GM18511 (cell line): ENCODE measurements at regions not wholly inside any gene's neighbourhood (a gene's known extent, or its start where the extent isn't known, plus 50 kb on each side); places are given as distances from the start of the nearest gene placed in this dataset.
"Not testable (repeated sequence)": the region's sequence is repeated elsewhere in the genome, so short reads cannot be mapped to it uniquely, and the experiment has no call there.

Experiments
- ATAC-seq: cut with Tn5 transposase; IDR thresholded peaks from one replicate; pipeline ENCODE4 v1.9.1; 2021; ENCODE audit warnings: mild to moderate bottlenecking, moderate library complexity; ENCODE audit not compliant: unreplicated experiment

DNA sequence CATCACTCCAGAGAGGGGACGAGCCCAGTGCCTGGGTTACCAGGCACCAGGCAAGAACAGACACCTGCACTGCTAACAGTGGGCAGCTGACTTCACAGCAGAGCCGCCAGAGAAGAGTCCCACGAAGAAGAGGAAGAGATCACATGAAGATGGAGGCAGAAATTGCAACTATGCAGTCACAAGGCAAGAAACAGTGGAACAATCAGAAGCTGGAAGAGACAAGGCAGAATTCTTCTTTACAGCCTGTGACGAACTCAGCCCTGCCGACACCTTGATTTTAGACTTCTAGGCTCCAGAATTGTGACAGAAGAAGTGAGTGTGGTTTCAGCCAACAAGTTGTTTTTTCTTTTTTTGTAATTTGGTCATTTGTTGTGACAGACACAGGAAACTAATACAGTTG, 59.2 kb downstream of the IL12A start:
- no peak for ATAC-seq

DNA sequence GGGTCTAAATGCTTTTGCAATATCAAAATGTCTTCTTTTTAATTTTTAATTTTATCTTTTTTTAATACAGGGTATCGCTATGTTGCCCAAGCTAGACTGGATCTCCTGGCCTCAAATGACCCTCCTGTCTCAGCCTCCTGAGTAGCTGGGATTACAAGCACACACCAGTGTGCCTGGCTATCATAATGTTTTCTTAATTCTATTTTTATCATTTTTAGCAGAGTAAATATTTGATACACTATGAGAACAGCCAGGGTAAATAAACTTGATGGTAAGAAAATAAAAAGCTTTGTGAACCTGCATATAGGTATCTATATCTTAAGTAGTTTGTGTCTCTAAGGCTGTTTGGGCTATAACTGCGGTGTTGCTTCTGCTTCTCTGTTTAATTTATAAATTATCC, 60.4 kb downstream of the IL12A start:
- no peak for ATAC-seq

DNA sequence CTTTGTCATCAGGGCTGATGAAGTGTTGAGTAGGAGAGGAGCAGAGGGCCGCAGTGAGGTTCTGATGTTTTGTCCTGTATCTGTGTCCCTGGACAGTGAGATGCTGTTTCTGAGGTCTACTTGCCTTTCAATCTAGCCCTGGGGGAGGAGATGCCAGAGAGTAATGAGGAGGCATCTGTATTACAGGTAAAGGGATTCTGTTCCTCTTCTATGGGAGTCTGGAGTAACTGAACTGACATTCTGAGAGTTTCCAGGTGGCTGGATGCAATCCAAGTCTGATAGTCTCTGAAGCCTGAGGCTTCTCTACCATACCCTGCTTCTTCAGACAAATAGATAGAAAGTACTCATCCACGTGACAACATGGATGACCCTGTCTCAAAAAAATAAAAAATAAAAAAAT, 60.9 kb downstream of the IL12A start:
- ATAC-seq = no peak

DNA sequence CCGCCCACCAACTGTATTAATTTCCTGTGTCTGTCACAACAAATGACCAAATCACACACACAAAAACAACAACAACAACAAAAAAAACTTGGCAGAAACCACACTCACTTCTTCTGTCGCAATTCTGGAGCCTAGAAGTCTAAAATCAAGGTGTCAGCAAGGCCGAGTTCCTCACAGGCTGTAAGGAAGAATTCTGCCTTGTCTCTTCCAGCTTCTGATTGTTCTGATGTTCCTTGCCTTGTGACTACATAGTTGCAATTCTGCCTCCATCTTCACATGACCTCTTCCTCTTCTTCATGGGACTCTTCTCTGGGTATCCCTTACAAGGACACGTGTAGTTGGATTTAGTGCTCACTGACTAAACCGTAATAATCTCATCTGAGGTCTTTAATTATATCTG, 61.4 kb downstream of the IL12A start:
- no peak for ATAC-seq

DNA sequence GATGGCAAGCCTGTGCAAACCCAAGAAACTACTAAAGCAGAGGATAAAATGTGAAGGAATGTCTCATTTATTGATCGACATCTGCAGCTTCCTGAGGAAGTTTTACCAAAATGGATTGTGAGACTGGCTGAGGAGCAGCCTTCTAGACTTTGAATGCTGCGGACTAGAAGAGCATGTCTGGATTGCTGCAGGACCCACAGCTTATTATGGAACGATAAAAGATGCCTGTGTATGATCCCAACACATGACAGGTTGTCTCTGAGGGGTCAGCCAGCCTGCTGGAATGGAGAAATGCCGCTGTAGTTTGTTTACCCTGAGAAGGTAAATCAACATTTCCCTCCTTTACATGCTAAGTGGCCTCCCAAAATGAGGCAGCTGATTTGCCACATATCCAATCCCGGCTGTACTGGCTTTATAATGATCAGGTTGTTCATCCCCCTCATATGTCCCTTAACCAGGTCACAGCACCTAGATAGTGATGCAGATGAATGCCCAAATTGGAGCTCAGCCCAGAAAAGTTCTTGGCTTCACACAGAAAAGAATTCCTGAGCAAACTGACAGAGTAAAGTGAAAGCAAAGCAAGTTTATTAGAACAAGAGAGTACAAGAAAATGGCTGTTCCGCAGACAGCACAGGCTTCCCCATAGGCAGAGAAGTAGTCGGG, 63.9 kb downstream of the IL12A start:
- ATAC-seq = no peak

DNA sequence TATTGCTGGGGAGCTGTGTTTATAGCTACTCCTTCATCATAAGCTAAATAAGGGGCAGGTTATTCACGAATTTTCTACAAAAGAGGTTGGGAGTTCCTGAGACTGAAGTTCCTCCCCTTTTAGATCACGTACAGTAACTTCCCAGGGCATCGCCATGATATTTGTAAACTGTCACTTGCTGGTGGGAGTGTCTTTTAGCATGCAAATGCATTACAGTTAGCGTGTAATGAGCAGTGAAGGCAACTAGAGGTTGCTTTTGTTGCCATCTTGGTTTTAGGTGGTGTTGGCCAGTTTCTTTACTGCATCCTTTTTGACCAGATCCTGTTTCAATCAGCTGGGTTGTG, 64.4 kb downstream of the IL12A start:
- no peak for ATAC-seq

DNA sequence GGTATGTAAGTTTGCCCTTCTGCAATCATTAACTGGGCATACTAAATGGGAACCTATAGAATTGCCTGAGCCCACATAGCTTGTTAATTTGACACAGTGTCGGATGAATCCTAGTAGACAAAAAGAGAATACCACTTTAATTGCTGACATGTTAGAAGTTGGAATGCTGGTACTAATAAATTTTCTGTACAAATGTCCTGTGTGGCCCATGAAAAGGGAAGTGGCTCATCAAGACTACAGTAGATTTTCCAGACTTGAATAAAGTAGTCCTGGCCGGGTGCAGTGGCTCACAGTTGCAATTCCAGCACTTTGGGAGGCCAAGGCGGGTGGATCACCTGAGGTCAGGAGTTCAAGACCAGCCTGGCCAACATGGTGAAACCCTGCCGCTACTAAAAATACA, 66.2 kb downstream of the IL12A start:
- ATAC-seq = not testable (repeated sequence)

DNA sequence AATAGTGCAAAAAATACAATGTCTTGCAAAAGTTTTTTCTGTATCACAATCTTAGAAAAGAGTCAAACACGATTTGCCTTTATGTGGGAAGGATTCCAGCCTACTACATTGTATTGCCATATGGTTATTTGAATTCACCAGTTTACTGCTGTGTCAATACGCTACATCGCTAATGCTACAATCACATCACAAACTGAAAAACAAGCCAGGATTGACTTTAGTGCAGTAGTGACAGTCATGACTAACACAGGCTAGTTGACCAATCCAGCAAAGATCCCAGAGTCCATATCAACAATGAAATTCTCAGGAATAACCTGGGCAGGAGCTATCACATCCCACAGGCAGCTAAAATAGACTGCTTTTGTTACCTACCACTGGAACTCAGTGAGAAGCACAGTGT, 67.0 kb downstream of the IL12A start:
- no peak for ATAC-seq

DNA sequence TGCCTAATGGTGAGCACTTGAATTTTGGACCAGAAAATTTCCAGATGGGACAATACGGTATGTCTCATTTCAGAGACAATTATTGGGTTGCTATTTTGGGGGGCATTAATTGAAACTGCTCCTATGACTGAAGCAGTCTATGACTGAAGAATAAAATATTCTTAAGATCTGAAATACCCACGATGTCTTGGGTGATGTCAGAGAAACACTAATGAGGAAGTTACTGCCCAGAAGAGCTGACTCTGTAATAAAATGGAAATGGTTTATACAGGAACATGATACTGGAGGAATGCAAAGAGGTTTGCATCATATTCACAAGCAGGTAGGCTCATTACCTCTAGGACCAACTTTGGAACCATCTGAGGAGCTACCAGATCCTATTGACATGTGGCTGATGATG, 68.7 kb downstream of the IL12A start:
- ATAC-seq = no peak

DNA sequence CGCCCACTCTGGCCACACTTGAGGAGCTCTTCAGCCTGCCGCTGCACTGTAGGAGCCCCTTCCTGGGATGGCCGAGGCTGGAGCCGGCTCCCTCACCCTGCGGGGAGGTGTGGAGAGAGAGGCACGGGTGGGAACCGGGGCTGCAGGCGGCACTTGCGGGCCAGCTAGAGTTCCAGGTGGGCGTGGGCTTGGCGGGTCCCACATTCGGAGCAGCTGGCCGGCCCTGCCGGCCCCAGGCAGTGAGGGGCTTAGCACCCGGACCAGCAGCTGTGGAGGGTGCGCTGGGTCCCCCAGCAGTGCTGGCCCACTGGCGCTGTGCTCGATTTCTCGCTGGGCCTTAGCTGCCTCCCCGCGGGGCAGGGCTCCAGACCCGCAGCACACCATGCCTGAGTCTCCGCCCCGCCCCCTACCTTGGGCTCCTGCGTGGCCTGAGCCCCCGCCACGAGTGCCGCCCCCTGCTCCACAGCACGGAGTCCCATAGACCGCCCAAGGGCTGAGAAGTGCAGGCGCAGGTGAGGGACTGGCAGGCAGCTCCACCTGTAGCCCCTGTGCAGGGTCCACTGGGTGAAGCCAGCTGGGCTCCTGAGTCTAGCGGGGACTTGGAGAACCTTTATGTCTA, 71.9 kb downstream of the IL12A start:
- no peak for ATAC-seq

DNA sequence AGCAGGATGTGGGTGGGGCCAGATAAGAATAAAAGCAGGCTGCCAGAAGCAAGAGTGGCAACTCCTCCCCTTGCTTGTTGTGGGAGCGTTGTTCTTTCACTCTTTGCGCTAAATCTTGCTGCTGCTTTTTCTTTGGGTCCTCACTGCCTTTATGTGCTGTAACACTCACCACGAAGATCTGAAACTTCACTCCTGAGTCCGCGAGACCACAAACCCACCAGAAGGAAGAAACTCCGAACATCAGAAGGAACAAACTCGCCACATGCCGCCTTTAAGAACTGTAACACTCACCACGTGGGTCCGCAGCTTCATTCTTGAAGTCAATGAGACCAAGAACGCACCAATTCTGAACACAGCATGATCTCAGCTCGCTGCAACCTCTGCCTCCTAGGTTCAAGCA, 72.9 kb downstream of the IL12A start:
- ATAC-seq = no peak

DNA sequence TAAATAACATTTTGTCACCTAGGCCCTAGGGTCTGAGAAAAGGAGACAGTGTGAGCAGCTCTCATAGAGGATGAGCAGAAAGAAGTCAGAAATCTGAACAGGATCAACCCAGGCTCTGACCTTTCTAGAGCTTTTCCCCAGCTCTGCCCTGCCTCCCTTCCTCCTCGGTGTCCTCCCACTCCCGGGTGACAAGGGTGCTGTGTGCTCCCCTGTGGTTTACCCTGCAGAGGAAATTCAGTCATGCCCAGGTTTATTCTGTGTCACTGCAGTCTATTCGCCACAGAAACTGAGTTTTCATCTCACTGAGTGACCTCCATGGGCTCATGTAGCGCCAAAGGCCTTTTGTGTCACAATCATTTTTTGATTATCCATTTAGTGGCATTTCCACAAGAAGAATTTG, 76.6 kb downstream of the IL12A start:
- ATAC-seq = no peak

DNA sequence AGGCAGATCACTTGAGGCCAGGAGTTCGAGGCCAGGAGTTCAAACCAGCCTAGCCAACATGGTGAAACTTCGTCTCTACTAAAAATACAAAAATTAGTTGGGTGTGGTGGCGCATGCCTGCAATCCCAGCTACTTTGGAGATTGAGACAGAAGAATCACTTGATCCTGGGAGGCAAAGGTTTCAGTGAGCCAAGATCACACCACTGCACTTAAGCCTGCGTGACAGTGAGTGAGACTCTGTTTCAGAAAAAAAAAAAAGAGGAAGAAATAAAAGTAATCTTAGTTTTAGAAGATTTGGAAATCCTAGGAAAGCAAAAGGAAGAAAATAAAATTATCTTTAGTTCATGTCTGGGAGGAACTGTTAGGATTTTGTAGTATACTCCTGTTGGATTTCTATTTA, 77.2 kb downstream of the IL12A start:
- ATAC-seq = no peak

DNA sequence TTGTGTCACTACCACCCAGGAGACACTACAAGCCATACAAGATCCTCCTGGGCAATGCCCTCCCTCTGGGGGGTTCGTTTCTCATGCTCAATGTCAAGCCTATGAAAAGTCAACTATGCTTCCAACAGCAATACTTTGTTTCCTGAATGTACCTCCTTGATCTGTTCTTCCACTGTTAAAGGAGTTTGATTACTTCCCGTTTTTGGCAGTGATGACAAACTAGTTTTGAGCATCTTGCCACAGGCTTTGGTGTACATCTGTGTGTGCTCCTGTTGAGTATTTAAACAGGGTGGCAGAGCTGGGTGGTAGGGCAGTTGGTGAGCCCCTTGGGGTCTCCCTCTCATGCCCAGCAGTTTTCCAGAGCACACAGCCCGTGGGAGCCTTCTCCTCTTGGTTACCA, 81.4 kb downstream of the IL12A start:
- no peak for ATAC-seq

DNA sequence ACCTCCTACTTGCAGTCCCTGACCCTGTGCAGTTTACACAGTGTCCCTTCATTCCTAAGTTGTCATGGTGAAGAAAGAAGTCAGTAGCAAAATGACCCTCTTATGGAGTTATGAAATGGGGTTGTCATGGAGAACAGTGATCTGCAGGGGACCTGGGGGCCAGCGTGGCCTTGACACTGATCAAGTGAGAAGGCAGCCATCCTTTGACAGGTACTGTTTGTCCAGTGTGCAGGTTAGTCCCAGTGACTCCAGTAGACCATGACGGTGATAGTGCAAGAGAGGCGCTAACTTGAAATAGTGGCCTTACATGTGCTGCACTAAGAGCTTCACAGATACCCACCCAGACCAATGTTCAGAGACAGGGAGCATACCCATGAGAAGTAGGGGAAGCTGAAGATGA, 87.9 kb downstream of the IL12A start:
- no peak for ATAC-seq

DNA sequence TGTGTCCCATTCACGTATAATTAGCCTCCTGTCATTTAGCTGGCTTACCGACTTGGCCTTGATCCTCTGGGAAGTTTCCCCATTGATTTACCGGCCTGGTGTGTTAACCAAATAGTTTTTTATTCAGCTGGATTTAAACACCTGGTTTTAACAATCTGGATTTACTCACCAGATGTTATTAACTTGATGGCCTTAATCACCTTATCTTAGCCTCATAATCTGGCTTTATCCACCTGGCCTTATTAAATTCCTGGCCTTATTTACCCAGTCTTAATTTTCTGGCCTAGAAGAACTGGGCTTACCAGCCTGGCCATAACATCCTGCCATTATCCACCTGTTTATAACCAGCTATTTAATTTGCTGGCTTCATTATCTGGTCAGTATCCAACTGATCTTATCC, 89.9 kb downstream of the IL12A start:
- ATAC-seq = no peak

DNA sequence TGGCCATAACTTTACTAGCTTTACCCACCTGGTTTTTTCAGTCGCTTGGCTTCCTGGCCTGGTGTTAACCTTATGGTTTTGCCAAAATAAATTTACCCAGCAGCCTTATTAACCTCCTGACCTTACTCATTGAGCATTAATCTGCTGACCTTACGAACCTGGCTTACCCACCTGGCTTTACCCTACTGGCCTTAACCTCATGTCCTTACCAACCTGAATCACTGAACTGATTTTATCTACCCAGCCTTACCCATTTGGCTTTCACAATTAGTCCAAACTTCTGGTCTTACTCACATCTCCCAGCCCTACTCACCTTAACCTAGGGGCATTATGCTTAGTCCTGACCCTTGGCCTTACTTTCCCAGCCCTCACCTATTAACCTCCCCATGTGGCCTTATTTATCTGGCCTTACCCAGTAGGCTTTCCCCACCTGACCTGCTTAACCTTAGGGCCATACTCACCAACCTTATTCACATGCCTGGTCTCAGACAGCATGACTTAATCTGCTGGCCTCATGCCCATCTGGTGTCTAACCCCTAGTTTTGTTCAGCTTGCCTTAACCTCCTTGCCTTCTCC, 93.4 kb downstream of the IL12A start:
- ATAC-seq = no peak

DNA sequence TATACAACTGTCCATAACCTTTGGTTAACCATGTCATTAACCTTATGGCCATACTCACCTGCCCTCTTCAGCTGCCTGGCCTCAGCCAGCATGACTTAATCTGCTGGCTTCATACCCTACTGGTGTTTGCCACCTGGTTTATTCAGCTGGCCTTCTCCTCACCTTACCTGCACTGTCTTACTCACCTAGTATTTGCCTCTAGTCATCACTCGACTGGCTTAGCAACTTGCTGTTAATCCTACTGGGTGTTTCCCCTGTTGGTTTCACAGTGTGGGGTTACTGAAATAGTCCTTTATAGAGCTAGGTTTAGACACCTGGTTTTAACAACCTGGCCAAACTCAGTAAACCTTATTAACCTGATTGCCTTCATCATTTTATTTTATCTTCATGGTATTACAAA, 96.4 kb downstream of the IL12A start:
- ATAC-seq = no peak

DNA sequence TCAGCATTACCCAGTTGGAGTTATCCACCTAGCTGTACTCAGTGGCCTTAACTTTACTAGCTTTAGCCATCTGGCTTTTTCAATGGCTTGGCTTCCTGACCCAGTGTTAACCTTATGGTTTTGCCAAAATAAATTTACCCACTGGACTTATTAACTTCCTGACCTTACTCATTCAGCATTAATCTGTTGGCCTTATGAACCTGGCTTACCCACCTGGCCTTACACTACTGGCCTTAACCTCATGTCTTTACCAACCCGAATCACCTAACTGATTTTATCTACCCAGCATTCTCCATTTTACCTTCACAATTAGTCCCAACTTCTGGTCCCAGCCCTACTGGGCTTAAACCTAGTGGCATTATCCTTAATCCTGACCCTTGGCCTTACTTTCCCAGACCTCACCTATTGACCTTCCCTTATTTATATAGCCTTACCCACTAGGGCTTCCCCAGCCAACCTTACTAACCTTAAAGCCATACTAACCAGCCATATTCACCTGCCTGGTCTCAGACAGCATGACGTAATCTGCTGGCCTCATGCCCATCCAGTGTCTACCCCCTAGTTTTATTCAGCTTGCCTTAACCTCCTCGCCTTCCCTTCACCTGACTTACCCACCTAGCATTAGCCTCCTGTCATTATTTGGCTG, 100.0 kb downstream of the IL12A start:
- no peak for ATAC-seq

DNA sequence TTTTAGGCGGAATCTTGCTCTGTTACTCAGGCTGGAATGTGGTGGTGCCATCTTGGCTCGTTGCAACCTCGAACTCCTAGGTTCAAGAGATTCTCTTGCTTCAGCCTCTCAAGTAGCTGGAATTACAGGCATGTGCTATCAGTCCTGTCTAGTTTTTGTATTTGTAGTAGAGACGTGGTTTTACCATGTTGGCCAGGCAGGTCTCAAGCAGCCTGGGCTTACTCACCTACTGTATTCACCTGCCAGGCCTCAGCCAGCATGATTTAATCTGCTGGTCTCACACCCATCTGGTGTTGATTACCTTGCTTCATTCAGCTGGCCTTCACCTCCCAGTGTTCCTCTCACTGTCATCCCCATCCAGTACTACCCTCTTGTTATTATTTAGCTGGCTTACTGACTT, 102.0 kb downstream of the IL12A start:
- no peak for ATAC-seq

DNA sequence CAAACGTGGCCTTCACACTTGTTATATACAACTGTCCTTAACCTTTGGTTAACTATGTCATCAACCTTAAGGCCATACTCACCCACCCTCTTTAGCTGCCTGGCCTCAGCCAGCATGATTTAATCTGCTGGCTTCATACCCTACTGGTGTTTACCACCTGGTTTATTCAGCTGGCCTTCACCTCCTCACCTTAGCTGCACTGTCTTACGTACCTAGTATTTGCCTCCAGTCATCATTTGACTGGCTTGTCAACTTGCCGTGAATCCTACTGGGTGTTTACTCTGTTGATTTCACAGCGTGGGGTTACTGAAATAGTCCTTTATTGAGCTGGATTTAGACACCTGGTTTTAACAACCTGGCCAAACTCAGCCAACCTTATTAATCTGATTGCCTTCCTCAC, 102.8 kb downstream of the IL12A start:
- ATAC-seq = no peak

DNA sequence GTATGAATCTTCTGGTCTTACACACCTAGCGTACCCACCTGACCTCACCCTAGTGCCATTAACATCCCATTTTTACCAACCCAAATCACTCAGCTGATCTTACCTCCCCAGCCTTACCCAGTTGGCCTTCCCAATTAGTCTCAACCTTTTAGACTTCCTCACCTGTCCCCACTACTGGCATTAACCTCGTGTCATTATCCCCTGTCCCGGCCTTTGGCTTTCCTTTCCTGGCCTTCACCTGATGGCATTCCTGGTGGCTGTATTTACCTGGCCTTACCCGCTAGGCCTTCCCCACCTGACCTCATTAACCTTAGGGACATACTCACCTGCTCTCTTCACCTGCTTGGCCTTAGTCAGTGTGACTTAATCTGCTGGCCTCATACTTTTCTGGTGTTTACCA, 104.1 kb downstream of the IL12A start:
- ATAC-seq = no peak
